ENCODE measurements at regions not wholly inside any gene's neighbourhood (a gene's known extent, or its start where the extent isn't known, plus 50 kb on each side); places are given as distances from the start of the nearest gene placed in this dataset.
A peak's percentile ranks its signal among the peaks of the same experiment; 100 is the strongest.

GRCh38 chr15:31455499-31455898 is 128.9 kb downstream of the KLF13 start:
- no peak for FAIRE-seq
- Histone ChIP-seq H3K79me2 (ENCODE audit: insufficient read depth, low read length) (no peaks in the 10 kb centered on the region), H3K4me2 (ENCODE audit: low read length) (no peak overlapping the region), H3K27me3 (ENCODE audit: insufficient read depth, low read length) (no peaks in the 10 kb centered on the region), H3K27ac (ENCODE audit: low read depth, low read length) (no peak overlapping the region), H3K36me3 (ENCODE audit: insufficient read depth, low read length) (no peaks in the 10 kb centered on the region), H3K4me3 (ENCODE audit: insufficient read depth, low read depth, low read length) (no peak overlapping the region), H3K4me1 (ENCODE audit: insufficient read depth, low read length) (peaks cover 15% of the 10 kb centered on the region), H3K9ac (ENCODE audit: low read length) (no peak overlapping the region), H3K9me3 (ENCODE audit: insufficient read depth, low read depth, low read length) (no peaks in the 10 kb centered on the region), H4K20me1 (ENCODE audit: insufficient read depth, low read length) (no peaks in the 10 kb centered on the region), H2AFZ (ENCODE audit: low read depth, low read length) (no peak overlapping the region)
- H3K36me3 Mint-ChIP-seq (ENCODE audit: low read depth, unreplicated experiment), result no peaks in the 10 kb centered on the region
- no peak for TF ChIP-seq EZH2 (IDR thresholded peaks at IDR 0.05; ENCODE audit: insufficient read depth, low read length)
- TF ChIP-seq CTCF (IDR thresholded peaks at IDR 0.05; ENCODE audit: insufficient read depth, low read depth, low read length), result peak; percentile 11
- H3K4me1 Mint-ChIP-seq (ENCODE audit: low read depth, unreplicated experiment), result peaks cover 31% of the 10 kb centered on the region
- no peaks in the 10 kb centered on the region for H3K27me3 Mint-ChIP-seq (ENCODE audit: low read depth, unreplicated experiment)
- DNase-seq (ENCODE audit: low read depth), result no peak
- peaks cover 13% of the 10 kb centered on the region for H3K9me3 Mint-ChIP-seq (ENCODE audit: unreplicated experiment)
- peak overlapping the region; percentile 6 for H3K27ac Mint-ChIP-seq (ENCODE audit: unreplicated experiment)
- no peak overlapping the region for H3K4me3 Mint-ChIP-seq (ENCODE audit: unreplicated experiment)

GRCh38 chr15:31456354-31457060 is 129.9 kb downstream of the KLF13 start:
- no peak for FAIRE-seq

More at GRCh38 chr15:31456354-31457060, 129.9 kb downstream of the KLF13 start:
- peaks cover 15% of the 10 kb centered on the region for H3K4me1 ChIP-seq (ENCODE audit: insufficient read depth, low read length)
- H3K4me3 Mint-ChIP-seq (ENCODE audit: unreplicated experiment), result no peak overlapping the region
- H3K27me3 ChIP-seq (ENCODE audit: insufficient read depth, low read length), result no peaks in the 10 kb centered on the region
- no peaks in the 10 kb centered on the region for H4K20me1 ChIP-seq (ENCODE audit: insufficient read depth, low read length)
- TF ChIP-seq CTCF (IDR thresholded peaks at IDR 0.05; ENCODE audit: insufficient read depth, low read depth, low read length) (no peak), EZH2 (IDR thresholded peaks at IDR 0.05; ENCODE audit: insufficient read depth, low read length) (no peak)
- H3K4me1 Mint-ChIP-seq (ENCODE audit: low read depth, unreplicated experiment), result peaks cover 31% of the 10 kb centered on the region
- no peaks in the 10 kb centered on the region for H3K36me3 ChIP-seq (ENCODE audit: insufficient read depth, low read length)
- no peak overlapping the region for H2AFZ ChIP-seq (ENCODE audit: low read depth, low read length)
- H3K27ac ChIP-seq (ENCODE audit: low read depth, low read length), result no peak overlapping the region
- H3K79me2 ChIP-seq (ENCODE audit: insufficient read depth, low read length), result no peaks in the 10 kb centered on the region
- no peak overlapping the region for H3K4me3 ChIP-seq (ENCODE audit: insufficient read depth, low read depth, low read length)
- no peak for DNase-seq (ENCODE audit: low read depth)
- no peaks in the 10 kb centered on the region for H3K27me3 Mint-ChIP-seq (ENCODE audit: low read depth, unreplicated experiment)
- peak overlapping the region; percentile 91 for H3K27ac Mint-ChIP-seq (ENCODE audit: unreplicated experiment)
- H3K9ac ChIP-seq (ENCODE audit: low read length), result no peak overlapping the region
- peaks cover 13% of the 10 kb centered on the region for H3K9me3 Mint-ChIP-seq (ENCODE audit: unreplicated experiment)
- H3K36me3 Mint-ChIP-seq (ENCODE audit: low read depth, unreplicated experiment), result no peaks in the 10 kb centered on the region
- H3K9me3 ChIP-seq (ENCODE audit: insufficient read depth, low read depth, low read length), result no peaks in the 10 kb centered on the region
- H3K4me2 ChIP-seq (ENCODE audit: low read length), result no peak overlapping the region
